ENCODE measurements at regions not wholly inside any gene's neighbourhood (a gene's known extent, or its start where the extent isn't known, plus 50 kb on each side); places are given as distances from the start of the nearest gene placed in this dataset.
A peak's percentile ranks its signal among the peaks of the same experiment; 100 is the strongest.
"Not testable (repeated sequence)": the region's sequence is repeated elsewhere in the genome, so short reads cannot be mapped to it uniquely, and the experiment has no call there.

DNA sequence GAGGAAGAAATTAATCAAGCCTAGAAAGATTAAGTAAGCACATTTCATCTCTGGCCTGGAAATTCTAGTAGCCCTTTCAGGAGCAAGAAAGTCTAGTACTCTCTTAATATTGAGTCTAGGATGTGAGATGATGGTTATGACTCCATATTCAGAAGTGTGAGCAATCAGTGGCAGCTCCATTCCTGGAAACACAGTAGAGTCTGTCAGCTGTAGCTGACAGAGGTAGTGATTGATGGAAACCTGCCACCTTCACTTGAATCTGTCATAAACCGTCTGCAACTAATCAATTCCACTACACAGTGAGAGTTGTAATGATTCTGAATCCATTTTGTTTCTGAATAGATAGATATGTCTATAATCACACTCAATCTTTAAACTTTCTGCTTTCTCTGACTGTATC lies 635.1 kb downstream of the IRS1 start (continued):
- TF ChIP-seq, protein P1, sequence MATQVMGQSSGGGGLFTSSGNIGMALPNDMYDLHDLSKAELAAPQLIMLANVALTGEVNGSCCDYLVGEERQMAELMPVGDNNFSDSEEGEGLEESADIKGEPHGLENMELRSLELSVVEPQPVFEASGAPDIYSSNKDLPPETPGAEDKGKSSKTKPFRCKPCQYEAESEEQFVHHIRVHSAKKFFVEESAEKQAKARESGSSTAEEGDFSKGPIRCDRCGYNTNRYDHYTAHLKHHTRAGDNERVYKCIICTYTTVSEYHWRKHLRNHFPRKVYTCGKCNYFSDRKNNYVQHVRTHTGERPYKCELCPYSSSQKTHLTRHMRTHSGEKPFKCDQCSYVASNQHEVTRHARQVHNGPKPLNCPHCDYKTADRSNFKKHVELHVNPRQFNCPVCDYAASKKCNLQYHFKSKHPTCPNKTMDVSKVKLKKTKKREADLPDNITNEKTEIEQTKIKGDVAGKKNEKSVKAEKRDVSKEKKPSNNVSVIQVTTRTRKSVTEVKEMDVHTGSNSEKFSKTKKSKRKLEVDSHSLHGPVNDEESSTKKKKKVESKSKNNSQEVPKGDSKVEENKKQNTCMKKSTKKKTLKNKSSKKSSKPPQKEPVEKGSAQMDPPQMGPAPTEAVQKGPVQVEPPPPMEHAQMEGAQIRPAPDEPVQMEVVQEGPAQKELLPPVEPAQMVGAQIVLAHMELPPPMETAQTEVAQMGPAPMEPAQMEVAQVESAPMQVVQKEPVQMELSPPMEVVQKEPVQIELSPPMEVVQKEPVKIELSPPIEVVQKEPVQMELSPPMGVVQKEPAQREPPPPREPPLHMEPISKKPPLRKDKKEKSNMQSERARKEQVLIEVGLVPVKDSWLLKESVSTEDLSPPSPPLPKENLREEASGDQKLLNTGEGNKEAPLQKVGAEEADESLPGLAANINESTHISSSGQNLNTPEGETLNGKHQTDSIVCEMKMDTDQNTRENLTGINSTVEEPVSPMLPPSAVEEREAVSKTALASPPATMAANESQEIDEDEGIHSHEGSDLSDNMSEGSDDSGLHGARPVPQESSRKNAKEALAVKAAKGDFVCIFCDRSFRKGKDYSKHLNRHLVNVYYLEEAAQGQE (IDR thresholded peaks at IDR 0.05; ENCODE audit: unreplicated experiment) = no peak

DNA sequence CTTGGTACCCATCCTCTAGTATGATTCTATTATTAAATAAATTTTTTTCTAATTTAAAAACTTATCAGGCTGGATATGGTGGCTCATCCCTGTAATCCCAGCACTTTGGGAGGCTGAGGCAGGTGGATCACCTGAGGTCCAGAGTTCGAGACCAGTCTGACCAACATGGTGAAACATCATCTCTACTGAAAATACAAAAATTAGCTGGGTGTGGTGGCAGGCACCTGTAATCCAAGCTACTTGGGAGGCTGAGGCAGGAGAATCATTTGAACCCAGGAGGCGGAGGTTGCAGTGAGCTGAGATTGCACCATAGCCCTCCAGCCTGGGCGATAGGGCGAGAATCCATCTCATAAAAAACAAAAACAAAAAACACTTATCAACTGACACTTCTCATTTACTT lies 639.0 kb downstream of the IRS1 start:
- not testable (repeated sequence) for ATAC-seq; H3K36me3 Mint-ChIP-seq (ENCODE audit: low read depth); H4K20me1 ChIP-seq (replicated peaks; ENCODE audit: insufficient read depth); H3K27me3 Mint-ChIP-seq (ENCODE audit: insufficient read depth, low read depth, poor library complexity); DNase-seq (ENCODE audit: low spot score); H2AFZ ChIP-seq; H3K9me2 ChIP-seq (ENCODE audit: insufficient read depth); H3K27me3 ChIP-seq (ENCODE audit: insufficient read depth); H3K9me3 Mint-ChIP-seq; H3F3A ChIP-seq (replicated peaks; ENCODE audit: low read depth); H3K79me2 ChIP-seq (replicated peaks; ENCODE audit: insufficient read depth); H3K4me3 Mint-ChIP-seq; H3K36me3 ChIP-seq (ENCODE audit: insufficient read depth); H3K4me3 ChIP-seq
- H3K27ac Mint-ChIP-seq = 0 out of 2 replicates have a peak overlapping the region, but pooled peaks have one; percentile 31
- peak overlapping the region; percentile 64; the same call in 1 of the 2 replicates for H3K4me2 ChIP-seq
- H3K4me1 Mint-ChIP-seq = peaks cover 42% of the 10 kb centered on the region
- peaks cover 26% of the 10 kb centered on the region for H3K4me1 ChIP-seq (ENCODE audit: insufficient read depth)
- peak overlapping the region; percentile 94 for H3K27ac ChIP-seq (ENCODE audit: low read depth)

DNA sequence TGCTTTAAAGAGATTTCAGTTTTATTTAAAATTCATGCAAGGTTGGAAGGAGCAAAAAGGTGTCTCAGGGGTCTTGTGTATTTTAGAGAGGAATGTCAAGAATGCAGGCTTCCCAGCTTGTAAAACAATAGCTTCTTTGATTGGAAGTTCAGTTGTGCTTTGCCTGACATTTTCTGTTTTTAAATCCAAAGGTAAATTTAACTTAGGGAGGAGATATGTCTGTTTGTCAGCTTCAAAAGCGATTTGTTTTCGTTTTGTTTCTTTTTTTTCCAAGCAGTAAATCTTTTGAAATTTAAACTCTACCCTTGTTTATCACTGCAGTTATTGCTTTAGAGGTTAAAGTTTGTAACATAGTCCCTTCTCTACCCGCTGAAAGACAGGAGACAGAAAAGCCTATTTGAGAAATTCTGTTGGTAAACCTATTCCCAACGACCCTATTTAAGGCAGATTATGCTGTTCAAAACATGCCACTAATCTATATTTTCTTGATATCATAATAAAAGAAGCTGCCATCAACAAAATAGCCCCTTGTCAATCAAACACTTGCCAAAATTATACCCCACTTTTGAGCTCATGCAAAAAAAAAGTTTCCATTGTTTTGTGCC lies 639.6 kb downstream of the IRS1 start:
- H3K4me1 ChIP-seq (ENCODE audit: insufficient read depth) = peaks cover 32% of the 10 kb centered on the region
- Mint-ChIP-seq H3K4me3 (peak overlapping the region; percentile 55), H3K9me3 (no peaks in the 10 kb centered on the region), H3K27ac (peak overlapping the region; percentile 92), H3K4me1 (peaks cover 47% of the 10 kb centered on the region), H3K36me3 (ENCODE audit: low read depth) (no peaks in the 10 kb centered on the region), H3K27me3 (ENCODE audit: insufficient read depth, low read depth, poor library complexity) (no peaks in the 10 kb centered on the region)
- H3K9me2 ChIP-seq (ENCODE audit: insufficient read depth) = no peaks in the 10 kb centered on the region
- no peaks in the 10 kb centered on the region for H3K27me3 ChIP-seq (ENCODE audit: insufficient read depth)
- no peaks in the 10 kb centered on the region for H3F3A ChIP-seq (replicated peaks; ENCODE audit: low read depth)
- no peaks in the 10 kb centered on the region for H3K79me2 ChIP-seq (replicated peaks; ENCODE audit: insufficient read depth)
- TF ChIP-seq STAT1 (IDR thresholded peaks at IDR 0.05; ENCODE audit: unreplicated experiment) (no peak), NANOG (IDR thresholded peaks at IDR 0.05; ENCODE audit: borderline replicate concordance) (peak; percentile 80)
- ATAC-seq (peak; percentile 92), DNase-seq (ENCODE audit: low spot score) (peak; percentile 88)
- no peaks in the 10 kb centered on the region for H4K20me1 ChIP-seq (replicated peaks; ENCODE audit: insufficient read depth)
- H3K4me3 ChIP-seq = peak overlapping the region; percentile 30
- H3K36me3 ChIP-seq (ENCODE audit: insufficient read depth) = no peaks in the 10 kb centered on the region
- peak overlapping the region; percentile 94 for H3K27ac ChIP-seq (ENCODE audit: low read depth)
- H3K4me2 ChIP-seq = peak overlapping the region; percentile 64
- no peak overlapping the region for H2AFZ ChIP-seq

DNA sequence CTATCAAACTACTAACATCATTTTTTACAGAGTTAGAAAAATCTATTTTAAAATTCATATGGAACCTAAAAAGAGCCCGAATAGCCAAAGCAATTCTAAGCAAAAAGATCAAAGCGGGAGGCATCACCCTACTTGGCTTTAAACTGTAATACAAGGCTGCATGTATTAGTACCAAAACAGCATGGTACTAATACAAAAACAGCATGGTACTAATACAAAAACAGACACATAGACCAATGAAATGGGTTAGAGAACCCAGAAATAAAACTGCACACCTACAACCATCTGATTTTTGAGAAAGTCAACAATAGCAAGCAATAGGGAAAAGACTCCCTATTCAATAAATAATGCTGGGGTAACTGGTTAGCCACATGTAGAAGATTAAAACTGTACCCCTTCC lies 640.7 kb downstream of the IRS1 start:
- no peak overlapping the region for H2AFZ ChIP-seq
- H3K79me2 ChIP-seq (replicated peaks; ENCODE audit: insufficient read depth) = no peaks in the 10 kb centered on the region
- Mint-ChIP-seq H3K4me1 (peaks cover 47% of the 10 kb centered on the region), H3K9me3 (no peaks in the 10 kb centered on the region), H3K27ac (peak overlapping the region; percentile 94; the same call in 1 of the 2 replicates), H3K27me3 (ENCODE audit: insufficient read depth, low read depth, poor library complexity) (no peaks in the 10 kb centered on the region), H3K36me3 (ENCODE audit: low read depth) (no peaks in the 10 kb centered on the region), H3K4me3 (no peak overlapping the region)
- TF ChIP-seq JUNB (IDR thresholded peaks at IDR 0.05; ENCODE audit: unreplicated experiment) (no peak), STAT1 (IDR thresholded peaks at IDR 0.05; ENCODE audit: unreplicated experiment) (no peak)
- DNase-seq (ENCODE audit: low spot score) (no peak), ATAC-seq (no peak)
- peak overlapping the region; percentile 48; the same call in 1 of the 2 replicates for H3K27ac ChIP-seq (ENCODE audit: low read depth)
- peaks cover 33% of the 10 kb centered on the region for H3K4me1 ChIP-seq (ENCODE audit: insufficient read depth)
- H3F3A ChIP-seq (replicated peaks; ENCODE audit: low read depth) = no peaks in the 10 kb centered on the region
- peak overlapping the region; percentile 4; the same call in 1 of the 2 replicates for H3K4me2 ChIP-seq
- H3K9me2 ChIP-seq (ENCODE audit: insufficient read depth) = no peaks in the 10 kb centered on the region
- no peaks in the 10 kb centered on the region for H3K27me3 ChIP-seq (ENCODE audit: insufficient read depth)
- no peaks in the 10 kb centered on the region for H4K20me1 ChIP-seq (replicated peaks; ENCODE audit: insufficient read depth)
- H3K36me3 ChIP-seq (ENCODE audit: insufficient read depth) = no peaks in the 10 kb centered on the region
- no peak overlapping the region for H3K4me3 ChIP-seq
